Heart left ventricle (tissue), 16 donors: ENCODE measurements at regions not wholly inside any gene's neighbourhood (a gene's known extent, or its start where the extent isn't known, plus 50 kb on each side); places are given as distances from the start of the nearest gene placed in this dataset.

Source experiments
- ATAC-seq, 4 donors: fragments of 200-7000 bp; cut with Tn5 transposase; one replicate each; pipeline ENCODE4 v1.9.1; 2020 to 2022; ENCODE audit warnings: moderate library complexity in 4 of 4, mild to moderate bottlenecking in 3 of 4, moderate number of reproducible peaks in 1 of 4
- DNase-seq, 5 donors: peaks; one replicate each; pipeline ENCODE4 v3.0.0-alpha.2; 2020
- H3K27ac ChIP-seq, 12 donors: fragments of 200-600 bp; sonication (generic) in 4 of 12; one replicate each; pipeline versions ENCODE4 v1.5.0 to v1.8.0; 2016 to 2022; ENCODE audit warnings: mild to moderate bottlenecking in 2 of 12
- H3K27me3 ChIP-seq, 9 donors: fragments of 200-600 bp; sonication (generic) in 2 of 9; one replicate each; pipeline versions ENCODE4 v1.5.1 to v1.8.0; 2016 to 2022; ENCODE audit warnings: mild to moderate bottlenecking in 3 of 9
- H3K36me3 ChIP-seq, 9 donors: fragments of 200-600 bp; sonication (generic) in 2 of 9; one replicate each; pipeline versions ENCODE4 v1.5.0 to v1.8.0; 2018 to 2022; ENCODE audit warnings: mild to moderate bottlenecking in 2 of 9
- H3K4me1 ChIP-seq, 12 donors: fragments of 200-600 bp; sonication (generic) in 4 of 12; one replicate each; pipeline versions ENCODE4 v1.5.0 to v1.8.0; 2016 to 2022; ENCODE audit warnings: mild to moderate bottlenecking in 3 of 12
- H3K4me3 ChIP-seq, 12 donors: fragments of 200-600 bp; sonication (generic) in 4 of 12; one replicate each; pipeline versions ENCODE4 v1.5.0 to v1.8.0; 2017 to 2022; ENCODE audit warnings: mild to moderate bottlenecking in 9 of 12, moderate library complexity in 4 of 12
- H3K9me3 ChIP-seq, 12 donors: fragments of 200-600 bp; sonication (generic) in 4 of 12; one replicate each; pipeline versions ENCODE4 v1.5.0 to v1.8.0; 2016 to 2022; ENCODE audit warnings: mild to moderate bottlenecking in 1 of 12
- POLR2A ChIP-seq, 2 donors: fragments of 450-650 bp; IDR thresholded peaks; one replicate each; pipeline ENCODE4 v1.6.1; 2017; ENCODE audit warnings: antibody characterized with exemption in 2 of 2, mild to moderate bottlenecking in 2 of 2, moderate library complexity in 2 of 2
- WGBS, 4 donors: extraction: QIAGEN DNeasy Blood & Tissue Kit in 2 of 4; methylation state at CpG; one replicate each; pipeline versions ENCODE4 v1.1.5 to v1.1.7; 2013 to 2018; 5-methylcytosine and 5-hydroxymethylcytosine counted together
- intact Hi-C, 10 donors: fragments of 100-400 bp; cut with DNase I; formaldehyde crosslinking; loops; one replicate each; pipeline versions ENCODE4 v1.11.1 to v1.14.2; 2022
- TF ChIP-seq, protein P1 (sequence below), 12 donors: fragments of 200-600 bp; sonication (generic) in 4 of 12; IDR thresholded peaks; one replicate each; pipeline versions ENCODE4 v1.5.0 to v1.8.0; 2018 to 2022; ENCODE audit warnings: antibody characterized with exemption in 12 of 12, mild to moderate bottlenecking in 5 of 12
- donor health status: ischemic (EF 13 %, LVEDD 7.1; RV severe dilation, severe dysfunction).
- donor health status: healthy with polysubstance abuse.
- donor health status: DM: no; HTN: yes; CAD: no.
- donor health status: DM: no; HTN: no; CAD: no.
- donor health status: ischemic (EF 25% LVEDD 6.9; RV normal size, moderate dysfunction).
- donor health status: ischemic (EF 25% LVEDD 5.7; RV mildly dilated, moderate dysfunction).
- donor health status: healthy.
- donor health status: DM: yes; HTN: yes; CAD: no.
- donor health status: ischemic (EF 35%, LVEDD 5.7; RV mildly dilated, moderate dysfunction).
- donor health status: nonischemic (EF 11% LVEDD 7.7; RV severe dilation, severe dysfunction).
- donor health status: DM: yes; HTN: yes; CAD: no.
- donor health status: PGD.
- donor health status: ischemic (EF 29% LVEDD 5.4; RV normal size, mild dysfunction).
- donor health status: nonischemic (EF 23%, LVEDD 6.1; RV moderate dilation, normal function).

DNA sequence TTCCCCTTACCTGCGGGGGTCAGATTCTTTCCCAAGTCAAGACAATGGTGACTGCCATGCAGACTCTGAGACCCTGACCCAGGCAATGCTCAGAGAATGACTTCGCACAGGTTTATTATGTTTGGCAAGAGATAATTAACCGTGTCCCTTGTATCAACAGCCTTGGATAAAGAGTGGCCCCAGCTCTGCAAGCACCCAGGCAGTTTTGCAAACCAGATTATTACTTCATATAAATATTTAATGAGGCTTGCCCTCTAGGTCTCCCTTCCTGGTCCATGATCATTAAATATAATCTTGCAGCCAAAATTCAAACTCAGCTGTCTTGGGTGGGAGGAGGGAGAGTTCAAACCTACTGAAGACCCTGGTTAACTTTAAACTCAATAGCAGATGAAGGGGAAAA lies 156.5 kb downstream of the ANKRD60 start:
- Histone ChIP-seq H3K27me3 (peaks cover 0 to 14% (median 0%) of the 10 kb centered on the region in 9 donors), H3K4me1 (peaks cover 0 to 19% (median 11%) of the 10 kb centered on the region in 12 donors), H3K9me3 (peaks cover 0 to under 1% (median 0%) of the 10 kb centered on the region in 12 donors), H3K27ac (no peak overlapping the region), H3K36me3 (no peaks in the 10 kb centered on the region), H3K4me3 (no peak overlapping the region)
- intact Hi-C loops: loop anchor here in 1 of 10 donors (10.0 kb wide), 1 partner anchor 77 kb away; no protein-coding TSS in a partner anchor
- DNase-seq (no peak), ATAC-seq (no peak)
- WGBS, 4 donors: 88 to 98% (median 94%) methylated on average over 3 of the region's 3 CpGs
- TF ChIP-seq POLR2A (IDR thresholded peaks at IDR 0.05): no peak
- TF ChIP-seq, protein P1, sequence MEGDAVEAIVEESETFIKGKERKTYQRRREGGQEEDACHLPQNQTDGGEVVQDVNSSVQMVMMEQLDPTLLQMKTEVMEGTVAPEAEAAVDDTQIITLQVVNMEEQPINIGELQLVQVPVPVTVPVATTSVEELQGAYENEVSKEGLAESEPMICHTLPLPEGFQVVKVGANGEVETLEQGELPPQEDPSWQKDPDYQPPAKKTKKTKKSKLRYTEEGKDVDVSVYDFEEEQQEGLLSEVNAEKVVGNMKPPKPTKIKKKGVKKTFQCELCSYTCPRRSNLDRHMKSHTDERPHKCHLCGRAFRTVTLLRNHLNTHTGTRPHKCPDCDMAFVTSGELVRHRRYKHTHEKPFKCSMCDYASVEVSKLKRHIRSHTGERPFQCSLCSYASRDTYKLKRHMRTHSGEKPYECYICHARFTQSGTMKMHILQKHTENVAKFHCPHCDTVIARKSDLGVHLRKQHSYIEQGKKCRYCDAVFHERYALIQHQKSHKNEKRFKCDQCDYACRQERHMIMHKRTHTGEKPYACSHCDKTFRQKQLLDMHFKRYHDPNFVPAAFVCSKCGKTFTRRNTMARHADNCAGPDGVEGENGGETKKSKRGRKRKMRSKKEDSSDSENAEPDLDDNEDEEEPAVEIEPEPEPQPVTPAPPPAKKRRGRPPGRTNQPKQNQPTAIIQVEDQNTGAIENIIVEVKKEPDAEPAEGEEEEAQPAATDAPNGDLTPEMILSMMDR (IDR thresholded peaks at IDR 0.05): no peak

DNA sequence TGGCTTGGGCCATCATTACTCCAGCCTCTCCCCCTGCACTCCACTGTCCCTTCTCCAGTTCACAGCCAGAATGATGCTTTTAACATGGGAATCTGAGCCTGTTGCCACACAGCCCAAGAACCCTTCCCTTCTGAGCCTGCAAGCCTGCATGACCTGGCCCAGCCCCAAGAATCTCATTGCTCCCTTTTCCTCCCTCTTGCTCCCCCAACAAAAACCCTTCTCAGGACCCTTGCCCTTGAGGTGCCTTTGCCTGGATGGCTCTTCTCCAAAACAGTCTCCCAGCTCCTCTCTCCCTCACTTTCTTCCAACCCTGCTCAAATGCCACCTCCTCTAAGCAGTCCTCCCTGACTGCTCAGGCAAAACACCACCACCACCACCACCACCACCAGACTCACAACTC lies 157.2 kb downstream of the ANKRD60 start:
- Histone ChIP-seq H3K4me3 (no peak overlapping the region), H3K9me3 (no peaks in the 10 kb centered on the region), H3K4me1 (peaks cover 0 to 17% (median 8%) of the 10 kb centered on the region in 12 donors), H3K27ac (no peak overlapping the region), H3K36me3 (no peaks in the 10 kb centered on the region), H3K27me3 (peaks cover 0 to 14% (median 0%) of the 10 kb centered on the region in 9 donors)
- ATAC-seq: no peak
- TF ChIP-seq, protein P1 (IDR thresholded peaks at IDR 0.05): no peak
- no peak for TF ChIP-seq POLR2A (IDR thresholded peaks at IDR 0.05)
- intact Hi-C loops: loop anchor here in 1 of 10 donors (10.0 kb wide), 1 partner anchor 76 kb away; no protein-coding TSS in a partner anchor
- DNase-seq: no peak

DNA sequence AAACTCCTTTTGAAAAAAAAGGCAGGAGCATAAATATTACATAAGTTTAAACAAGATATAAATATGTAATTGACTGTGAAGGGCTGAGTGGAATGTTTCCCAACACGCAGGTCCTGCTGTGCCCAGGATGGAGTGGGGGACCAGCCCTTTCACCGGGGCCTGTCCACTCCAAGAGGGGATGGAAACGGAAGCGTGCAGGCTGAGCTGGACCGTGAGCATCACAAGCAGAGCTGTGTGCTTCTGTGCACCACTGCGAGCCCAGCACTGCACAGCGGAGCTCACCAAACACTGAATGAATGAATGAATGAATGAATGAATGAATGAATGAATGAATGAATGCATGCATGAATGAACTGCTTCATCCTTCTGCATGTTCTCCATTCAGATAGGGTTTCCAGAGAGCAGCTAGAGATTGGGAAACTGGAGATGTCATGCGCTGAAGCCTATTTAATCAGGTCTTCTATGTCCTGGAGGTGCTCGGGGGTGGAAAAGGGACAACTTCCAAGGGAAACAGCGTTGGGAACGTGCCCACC lies 157.7 kb downstream of the ANKRD60 start:
- Histone ChIP-seq H3K9me3 (no peaks in the 10 kb centered on the region), H3K27me3 (peaks cover 0 to 14% (median 0%) of the 10 kb centered on the region in 9 donors), H3K36me3 (no peaks in the 10 kb centered on the region), H3K27ac (no peak overlapping the region), H3K4me1 (peaks cover 0 to 12% (median 7%) of the 10 kb centered on the region in 12 donors), H3K4me3 (no peak overlapping the region)
- no peak for TF ChIP-seq POLR2A (IDR thresholded peaks at IDR 0.05)
- TF ChIP-seq, protein P1 (IDR thresholded peaks at IDR 0.05): no peak
- no peak for DNase-seq
- intact Hi-C loops: loop anchor here in 1 of 10 donors (10.0 kb wide), 1 partner anchor 76 kb away; no protein-coding TSS in a partner anchor
- 75 to 80% (median 76%) methylated on average over 11 of the region's 11 CpGs for WGBS, 4 donors
- ATAC-seq: no peak

DNA sequence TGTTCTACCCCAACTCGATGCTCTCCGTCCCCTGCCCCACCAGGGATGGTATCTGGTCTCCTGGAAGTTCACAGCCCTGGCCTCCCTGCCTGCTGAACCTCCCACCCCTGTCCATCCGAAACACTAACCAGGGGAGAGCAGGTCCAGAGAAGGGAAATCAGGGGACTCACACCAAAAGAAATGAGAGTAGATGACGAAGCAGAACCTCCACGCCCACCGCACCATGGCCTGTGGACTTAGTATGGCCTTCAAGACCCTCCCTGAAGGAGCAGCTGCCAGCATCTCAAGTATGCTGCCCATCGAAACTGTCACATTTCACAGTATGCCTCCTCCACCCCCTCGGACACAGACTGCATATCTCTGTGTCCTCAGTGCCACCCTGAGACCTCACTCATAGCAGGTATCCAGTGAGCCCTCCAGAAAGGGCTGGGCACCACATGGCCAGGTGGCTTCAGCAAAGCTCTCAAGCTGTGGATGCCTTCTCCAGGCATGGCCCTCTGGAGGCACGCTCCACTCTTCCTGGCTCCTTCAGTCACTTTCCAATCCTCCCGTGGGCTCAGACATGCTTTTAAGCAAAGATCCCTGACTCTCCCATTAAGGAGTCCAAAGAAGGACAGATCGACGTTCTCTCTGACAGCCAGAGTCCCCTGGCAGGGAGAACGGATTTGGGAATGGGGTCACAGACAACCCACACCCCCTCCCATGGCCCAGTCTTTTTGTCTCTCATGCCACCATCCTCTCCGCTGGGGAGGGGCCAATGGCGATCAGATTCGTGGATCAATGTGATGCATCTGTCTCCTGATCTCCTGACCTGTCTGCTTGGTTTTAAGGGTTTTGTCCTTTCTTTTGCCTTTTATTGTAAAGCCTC lies 158.4 kb downstream of the ANKRD60 start:
- Histone ChIP-seq H3K4me3 (no peak overlapping the region), H3K4me1 (peaks cover 0 to 9% (median 7%) of the 10 kb centered on the region in 12 donors), H3K27me3 (peaks cover 0 to 12% (median 0%) of the 10 kb centered on the region in 9 donors), H3K27ac (no peak overlapping the region), H3K36me3 (no peaks in the 10 kb centered on the region), H3K9me3 (no peaks in the 10 kb centered on the region)
- intact Hi-C loops: loop anchor here in 1 of 10 donors (10.0 kb wide), 1 partner anchor 75 kb away; no protein-coding TSS in a partner anchor
- no peak for ATAC-seq
- 88 to 90% (median 89%) methylated on average over 16 of the region's 16 CpGs for WGBS, 4 donors
- no peak for TF ChIP-seq POLR2A (IDR thresholded peaks at IDR 0.05)
- TF ChIP-seq, protein P1 (IDR thresholded peaks at IDR 0.05): no peak
- DNase-seq: no peak
